Stimulated activated CD4-positive, alpha-beta T cell treated with anti-CD3 and anti-CD28 coated beads, Interleukin-2, amount 100 ng/mL, for 48 hours (primary cell): ENCODE measurements at regions not wholly inside any gene's neighbourhood (a gene's known extent, or its start where the extent isn't known, plus 50 kb on each side); places are given as distances from the start of the nearest gene placed in this dataset.
"Not testable (repeated sequence)": the region's sequence is repeated elsewhere in the genome, so short reads cannot be mapped to it uniquely, and the experiment has no call there.

Experiments used
- DNase-seq, 2 donors: peaks; one replicate each; pipeline ENCODE4 v3.0.0-alpha.2; 2020

DNA sequence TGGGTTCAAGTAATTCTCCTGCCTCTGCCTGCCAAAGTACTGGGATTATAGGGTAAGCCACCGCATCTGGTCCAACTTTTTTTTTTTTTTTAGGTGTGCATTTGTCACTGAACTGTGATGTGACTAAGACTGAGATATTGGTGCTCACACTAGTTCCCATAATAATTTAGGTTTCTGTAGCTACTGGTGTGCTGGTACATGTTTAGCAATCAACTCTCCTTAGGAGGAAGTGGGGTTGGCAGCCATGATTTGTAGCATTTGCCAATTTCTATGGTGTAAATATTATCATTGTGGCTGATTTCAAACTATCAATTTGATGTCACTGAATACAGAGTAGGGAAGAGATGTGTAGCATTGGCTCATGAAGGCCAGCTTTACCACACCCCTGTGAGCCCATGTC lies 372.7 kb downstream of the EDEM1 start:
- no peak for DNase-seq

DNA sequence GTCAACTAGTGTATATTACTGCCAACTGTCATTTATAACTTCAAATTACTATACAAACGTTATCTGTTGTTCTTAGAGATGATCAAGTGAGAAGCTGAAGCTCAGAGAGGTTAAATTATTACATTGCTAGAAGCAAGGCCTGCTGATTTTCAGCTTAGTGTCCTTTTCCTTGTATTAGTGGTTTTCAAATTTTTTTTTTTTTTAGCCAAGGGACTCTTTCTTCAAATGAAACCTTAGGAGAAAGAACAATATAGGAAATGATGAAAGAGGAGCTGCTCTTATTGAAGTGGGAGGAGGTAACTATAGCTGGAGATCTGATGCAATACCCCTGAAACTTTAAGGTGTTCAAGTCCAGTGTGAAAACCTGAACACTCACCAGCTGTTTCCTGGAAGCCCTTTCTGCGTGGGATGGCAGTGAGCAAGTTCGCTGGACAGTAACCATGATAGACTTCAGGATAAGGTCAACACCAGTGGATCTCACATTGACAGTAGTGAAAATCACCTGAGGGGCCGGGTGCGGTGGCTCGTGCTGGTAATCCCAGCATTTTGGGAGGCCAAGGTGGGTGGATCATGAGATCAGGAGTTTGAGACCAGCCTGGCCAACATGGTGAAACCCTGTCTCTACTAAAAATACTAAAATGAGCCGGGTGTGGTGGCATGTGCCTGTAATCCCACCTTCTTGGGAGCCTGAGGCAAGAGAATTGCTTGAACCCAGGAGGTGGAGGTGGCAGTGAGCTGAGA lies 376.2 kb downstream of the EDEM1 start:
- DNase-seq = no peak

DNA sequence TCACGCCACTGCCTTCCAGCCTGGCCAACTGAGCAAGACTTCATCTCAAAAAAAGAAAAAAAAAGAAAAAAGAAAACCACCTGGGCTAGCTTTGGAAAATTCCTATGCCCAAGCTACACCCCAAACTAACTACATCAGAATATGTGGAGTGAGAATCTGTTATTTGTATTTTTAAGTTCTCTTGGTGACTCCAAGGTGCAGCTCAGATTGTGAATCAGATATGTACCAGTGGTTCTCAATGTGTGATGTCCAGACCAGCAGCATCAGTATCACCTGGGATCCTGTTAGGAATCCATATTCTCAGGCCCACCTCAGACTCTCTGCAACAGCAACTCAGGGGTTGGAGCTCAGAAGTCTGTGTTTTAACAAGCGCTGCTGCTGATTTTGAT lies 376.8 kb downstream of the EDEM1 start:
- DNase-seq = no peak

DNA sequence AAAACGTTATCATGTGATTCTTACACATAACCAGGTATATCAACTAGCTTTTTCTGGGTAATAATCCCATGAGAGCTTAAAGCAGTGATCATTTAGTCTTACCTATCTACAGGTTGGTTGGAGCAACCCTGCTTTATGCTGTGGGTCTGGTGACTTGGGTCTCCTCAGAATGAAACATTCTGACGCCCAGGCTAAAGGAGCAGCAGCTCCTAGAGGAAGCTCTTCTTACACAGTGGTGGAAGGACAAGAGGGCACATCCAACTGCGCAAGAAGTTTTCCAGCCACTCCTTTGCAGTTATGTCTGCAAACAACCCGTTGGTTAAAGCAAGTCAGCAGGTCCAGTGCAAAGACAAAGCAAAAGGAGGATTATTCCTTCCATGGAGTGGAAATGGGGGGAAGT lies 377.5 kb downstream of the EDEM1 start:
- no peak for DNase-seq

DNA sequence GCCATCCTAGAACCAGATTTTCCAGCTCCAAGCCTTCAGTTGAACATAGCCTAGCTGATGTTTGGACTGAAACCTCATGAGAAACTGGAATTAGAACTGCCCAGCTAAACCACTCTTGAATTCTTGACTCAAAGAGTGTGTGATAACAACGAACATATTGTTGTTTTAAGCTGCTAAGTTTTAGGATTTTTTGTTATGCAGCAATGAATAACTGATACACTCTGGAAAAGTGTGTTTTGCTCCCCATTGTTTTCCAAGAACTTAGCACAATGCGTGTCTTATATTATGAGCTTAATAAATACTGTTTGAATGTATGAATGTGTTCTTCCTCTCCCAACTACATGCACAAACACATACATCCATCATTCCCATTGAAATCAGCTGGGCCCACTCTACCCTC lies 379.6 kb downstream of the EDEM1 start:
- no peak for DNase-seq

DNA sequence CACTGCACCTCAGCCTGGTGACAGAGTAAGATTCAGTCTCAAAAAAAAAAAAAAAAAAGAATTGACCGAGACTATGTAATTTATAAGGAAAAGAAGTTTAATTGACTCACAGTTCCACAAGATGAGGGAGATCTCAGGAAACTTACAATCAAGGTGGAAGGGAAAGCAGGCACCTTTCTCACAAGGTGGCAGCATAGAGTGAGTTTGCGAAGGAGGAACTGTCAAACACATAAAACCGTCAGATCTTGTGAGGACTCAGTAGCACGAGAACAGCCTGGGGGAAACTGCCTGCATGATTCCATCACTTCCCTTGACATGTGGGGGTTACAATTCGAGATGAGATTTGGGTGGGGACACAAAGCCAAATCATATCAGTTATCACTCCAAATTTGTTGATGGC lies 380.9 kb downstream of the EDEM1 start:
- DNase-seq = no peak

DNA sequence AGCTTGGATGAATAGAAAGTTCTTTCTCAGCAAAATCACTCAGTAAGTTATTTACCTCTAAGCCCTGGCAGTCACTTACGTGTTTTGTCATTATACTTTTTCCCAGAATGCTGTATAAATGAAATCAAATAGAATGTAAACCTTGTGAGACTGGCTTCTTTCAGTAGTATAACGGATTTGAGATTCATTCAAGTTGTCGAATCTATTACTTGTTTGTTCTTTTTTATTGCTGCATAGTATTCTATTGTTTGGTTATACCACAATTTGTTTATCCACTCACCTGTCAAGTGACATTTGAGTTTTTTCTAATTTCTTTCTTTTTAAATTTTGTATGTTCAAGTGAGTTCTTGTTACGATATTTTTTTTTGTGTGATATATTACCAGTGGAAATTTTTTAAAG lies 381.6 kb downstream of the EDEM1 start:
- DNase-seq = no peak

DNA sequence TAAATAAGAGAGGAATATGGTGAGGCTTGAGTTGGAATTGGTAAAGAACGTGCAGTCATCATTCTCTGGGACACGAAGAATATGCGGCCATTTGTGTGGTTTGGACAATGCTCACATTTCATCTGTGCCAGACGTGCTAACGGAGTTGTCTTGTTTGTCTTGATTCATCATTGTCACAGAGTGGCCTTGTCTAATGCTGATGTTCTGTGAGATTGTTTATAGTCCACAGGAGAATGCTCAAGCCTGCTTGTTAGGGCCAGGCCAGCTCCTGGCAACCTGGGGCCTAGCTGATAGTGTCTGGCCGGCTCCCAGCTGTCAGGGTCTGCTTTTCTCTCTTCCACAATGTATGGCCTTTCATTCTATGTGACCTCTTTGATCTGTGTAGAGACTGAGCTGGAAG lies 384.7 kb downstream of the EDEM1 start:
- no peak for DNase-seq

DNA sequence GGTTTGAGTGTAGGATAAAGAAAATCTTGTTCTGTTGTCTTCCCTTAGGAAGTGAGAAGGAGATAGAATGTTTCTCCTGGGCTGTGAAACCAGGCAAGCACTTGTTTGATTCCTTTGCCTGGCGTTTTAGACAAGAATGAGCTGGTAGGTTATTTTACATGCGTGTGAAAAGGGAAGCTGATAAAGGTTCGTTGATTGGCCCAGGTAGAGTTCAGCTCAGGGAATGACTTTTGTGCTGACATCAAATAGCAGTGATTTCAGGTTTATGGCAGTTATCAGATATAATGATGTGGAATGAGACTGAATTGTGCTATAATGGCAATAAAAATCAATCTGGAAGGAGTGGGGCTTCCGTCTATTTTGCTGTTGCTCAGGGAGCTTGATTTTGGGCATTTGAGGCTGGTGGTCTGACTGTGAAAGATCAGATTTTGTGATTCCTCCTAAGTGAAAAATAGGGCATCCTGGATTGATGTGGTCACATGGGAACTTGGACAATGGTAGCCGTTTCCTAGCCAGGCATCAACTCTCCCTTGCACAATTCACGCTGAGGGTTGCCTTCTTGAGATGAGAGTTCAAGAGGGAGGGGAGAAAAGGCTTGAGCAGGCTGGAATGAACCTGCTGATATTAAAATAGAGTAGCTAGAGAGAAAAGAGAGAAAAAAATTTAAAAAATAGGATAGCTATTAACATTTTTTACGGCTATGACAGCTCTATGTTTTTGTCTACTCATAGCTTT lies 388.9 kb downstream of the EDEM1 start:
- no peak for DNase-seq

DNA sequence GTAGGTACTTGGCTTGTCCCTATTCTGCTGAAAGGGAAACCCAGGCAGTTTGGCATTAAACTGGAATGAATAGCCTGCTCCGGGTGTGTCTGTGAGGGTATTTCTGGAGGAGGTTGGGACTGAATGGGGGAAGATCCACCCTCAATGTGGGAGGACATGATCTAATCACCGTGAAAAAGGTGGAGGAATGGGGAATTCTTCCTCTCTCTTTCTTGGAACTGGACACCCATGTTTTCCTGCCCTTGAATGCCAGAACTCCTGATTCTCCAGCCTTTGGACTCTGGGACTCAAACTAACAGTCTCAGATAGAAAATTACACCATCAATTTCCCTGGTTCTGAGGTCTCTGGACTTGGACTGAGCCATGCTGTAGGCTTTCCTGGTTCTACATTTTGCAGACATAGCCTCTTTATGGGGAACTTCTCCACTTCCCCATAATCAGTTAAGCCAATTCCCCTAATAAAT lies 391.7 kb downstream of the EDEM1 start:
- no peak for DNase-seq

DNA sequence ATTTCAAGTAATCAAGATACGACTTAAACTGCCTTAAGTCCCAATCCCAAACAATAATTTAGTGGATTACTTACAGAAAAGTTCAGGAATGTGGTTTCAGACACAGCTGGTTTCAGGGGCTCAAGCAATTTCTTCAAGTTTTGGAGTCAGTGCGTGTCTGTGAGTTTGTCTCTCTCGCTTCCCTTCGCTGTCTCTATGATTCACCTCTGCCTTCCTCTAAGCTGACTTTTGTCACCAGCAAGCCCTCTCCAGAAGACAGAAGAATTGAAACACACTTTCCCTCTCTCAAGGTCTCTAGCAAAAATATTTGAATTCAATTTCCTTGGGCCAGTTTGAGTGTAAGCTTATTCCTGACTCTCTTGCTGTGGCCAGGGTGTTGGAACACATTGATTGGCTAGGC lies 392.4 kb downstream of the EDEM1 start:
- DNase-seq = no peak

DNA sequence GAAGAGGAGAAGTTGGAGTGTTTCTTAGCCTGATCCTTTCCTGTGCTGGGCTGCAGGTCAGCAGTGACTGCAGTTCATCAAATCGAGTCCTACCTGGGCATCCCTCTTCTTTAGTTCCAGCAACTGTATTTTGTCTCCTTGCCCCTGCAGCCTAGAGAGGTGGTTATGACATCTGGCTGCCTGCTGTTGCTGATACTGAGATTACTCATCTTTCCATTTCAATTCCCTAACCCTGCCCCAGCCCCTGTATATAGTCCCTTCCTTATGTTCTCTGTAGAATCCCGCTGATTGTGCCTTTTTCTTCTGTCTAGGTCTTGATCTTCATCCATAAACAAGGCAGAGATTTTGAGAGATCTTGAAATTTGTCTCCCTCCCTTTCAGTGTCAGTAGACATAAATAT lies 393.3 kb downstream of the EDEM1 start:
- DNase-seq = no peak

DNA sequence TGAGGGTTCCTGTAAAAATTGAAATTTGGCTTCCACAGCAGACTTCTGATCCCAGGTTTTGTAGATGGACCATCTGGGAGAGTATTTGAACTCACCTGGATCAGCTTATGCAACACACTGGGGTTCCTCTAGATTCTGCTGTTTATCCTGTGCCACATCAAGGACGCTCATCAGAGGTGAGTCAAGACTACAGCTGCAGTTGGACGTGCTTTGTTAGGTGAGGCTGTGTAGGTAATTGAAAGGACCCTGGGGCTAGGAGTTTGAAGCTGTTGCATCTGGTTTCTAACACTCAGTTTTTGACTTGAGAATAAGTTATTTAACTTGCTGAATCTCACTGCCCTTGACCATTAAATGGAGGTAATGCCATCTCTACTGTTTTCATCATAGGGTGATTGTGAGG lies 394.2 kb downstream of the EDEM1 start:
- DNase-seq = no peak

DNA sequence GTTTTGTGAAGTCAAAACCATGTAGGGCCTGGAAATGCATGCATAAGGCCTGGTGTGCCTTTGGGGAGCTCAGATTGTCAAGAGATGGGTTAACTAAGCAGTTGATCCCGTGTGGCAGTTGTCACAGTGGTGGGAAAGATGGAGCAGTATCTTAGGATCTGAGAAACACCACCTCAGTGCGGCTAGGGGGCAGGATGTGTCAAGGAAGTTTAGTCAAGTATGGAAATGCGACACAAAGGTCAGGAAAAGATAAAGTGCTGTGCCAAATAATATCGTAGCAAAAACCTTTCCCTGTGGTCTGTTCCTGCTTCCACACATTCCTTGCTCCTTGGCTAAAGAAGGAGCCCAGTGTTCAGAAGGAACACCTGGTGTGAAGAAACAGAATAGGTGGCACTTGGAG lies 396.4 kb downstream of the EDEM1 start:
- DNase-seq = no peak

DNA sequence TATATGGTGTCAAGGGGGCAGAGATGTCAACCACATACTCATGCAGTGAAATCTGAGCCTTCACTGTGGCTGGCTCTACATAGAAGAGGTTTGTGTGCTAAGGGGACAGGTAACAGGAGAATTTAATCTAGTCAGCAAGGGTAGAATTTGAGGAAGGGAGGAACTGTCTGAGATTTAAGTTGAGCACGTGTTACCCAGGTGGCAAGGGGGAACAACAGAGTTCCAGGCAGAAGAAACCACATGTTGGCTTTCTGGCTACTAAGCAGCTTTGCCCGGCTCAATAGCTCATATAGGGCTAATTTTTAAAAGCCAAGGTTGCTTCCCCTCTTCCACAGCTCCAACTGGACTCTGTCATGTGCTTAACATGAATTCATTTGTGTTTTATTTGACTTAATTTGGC lies 397.6 kb downstream of the EDEM1 start:
- no peak for DNase-seq

DNA sequence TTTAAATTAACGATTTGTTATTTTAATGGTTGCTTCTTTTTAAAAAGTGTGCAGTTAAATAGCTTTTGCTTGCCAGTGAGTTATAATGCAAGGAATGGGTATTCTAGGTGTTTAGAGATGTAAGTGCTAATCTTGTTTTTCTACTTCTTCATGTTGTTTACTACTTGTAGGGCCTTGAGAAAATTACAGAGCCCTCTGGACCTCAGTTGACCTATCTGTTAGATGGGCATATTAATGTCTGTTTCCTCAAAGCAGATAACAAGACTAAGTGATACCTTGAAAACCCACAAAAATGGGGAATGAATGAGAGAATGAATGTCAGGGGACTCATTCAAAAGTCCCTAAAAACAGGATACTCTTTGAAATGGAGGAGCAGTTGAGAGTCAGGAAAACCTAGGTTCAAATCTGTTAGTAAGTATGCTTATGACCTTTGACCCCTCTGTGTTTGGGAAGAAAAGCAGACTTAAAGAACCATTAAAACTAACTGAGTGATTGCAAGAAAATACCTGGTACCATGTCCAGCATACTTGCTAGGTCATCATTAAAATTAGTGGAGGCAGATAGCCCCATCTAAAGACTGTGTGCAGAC lies 419.5 kb downstream of the EDEM1 start:
- no peak for DNase-seq

DNA sequence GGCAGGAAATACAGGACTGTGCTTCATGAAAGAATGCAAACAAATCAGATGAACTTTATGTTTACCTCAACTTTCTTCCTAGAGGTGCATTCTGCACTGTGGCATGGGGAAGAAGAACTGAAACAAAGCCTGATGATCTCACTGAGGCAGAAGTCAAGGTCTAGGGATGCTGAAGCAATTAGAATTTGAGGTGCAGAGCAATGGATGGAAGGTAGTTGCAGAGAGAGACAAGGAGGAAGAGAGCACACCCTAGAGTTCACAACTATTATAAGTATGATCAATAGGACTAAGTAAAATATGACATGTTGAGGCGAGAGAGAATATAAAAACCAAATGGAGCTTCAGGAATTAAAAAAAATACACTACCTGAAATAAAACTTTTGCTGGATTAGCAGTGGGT lies 420.1 kb downstream of the EDEM1 start:
- no peak for DNase-seq

DNA sequence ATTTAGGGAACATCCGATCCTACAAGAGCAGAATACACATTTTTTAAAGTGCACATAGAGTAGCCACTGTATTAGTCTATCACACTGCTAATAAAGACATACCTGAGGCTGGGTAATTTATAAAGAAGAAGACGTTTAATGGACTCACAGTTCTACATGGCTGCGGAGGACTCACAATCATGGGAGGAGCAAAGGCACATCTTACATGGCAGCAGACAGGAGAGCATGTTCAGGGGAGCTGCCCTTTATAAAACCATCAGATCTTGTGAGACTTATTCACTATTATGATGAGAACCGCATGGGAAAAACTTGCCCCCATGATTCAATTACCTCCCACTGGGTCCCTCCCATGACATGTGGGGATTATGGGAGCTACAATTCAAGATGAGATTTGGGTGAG lies 421.5 kb downstream of the EDEM1 start:
- not testable (repeated sequence) for DNase-seq

DNA sequence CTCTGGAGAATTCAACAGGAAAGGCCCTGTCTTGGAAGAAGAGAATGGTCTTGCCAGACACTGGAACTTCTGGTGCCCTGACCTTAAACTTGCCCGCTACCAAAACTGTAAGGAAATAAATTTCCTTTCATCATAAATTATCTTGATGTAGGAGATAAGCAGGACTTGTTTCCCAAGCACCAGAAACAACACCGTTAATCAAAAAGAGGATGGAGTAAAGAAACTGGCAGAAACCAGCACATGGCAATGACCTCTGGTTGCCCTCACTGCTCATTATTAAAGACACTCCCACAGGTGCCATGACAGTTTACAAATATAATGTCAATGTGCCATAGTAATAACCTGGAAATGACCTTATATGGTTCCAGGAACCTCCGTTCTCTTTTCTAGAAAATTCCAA lies 426.1 kb downstream of the EDEM1 start:
- no peak for DNase-seq

DNA sequence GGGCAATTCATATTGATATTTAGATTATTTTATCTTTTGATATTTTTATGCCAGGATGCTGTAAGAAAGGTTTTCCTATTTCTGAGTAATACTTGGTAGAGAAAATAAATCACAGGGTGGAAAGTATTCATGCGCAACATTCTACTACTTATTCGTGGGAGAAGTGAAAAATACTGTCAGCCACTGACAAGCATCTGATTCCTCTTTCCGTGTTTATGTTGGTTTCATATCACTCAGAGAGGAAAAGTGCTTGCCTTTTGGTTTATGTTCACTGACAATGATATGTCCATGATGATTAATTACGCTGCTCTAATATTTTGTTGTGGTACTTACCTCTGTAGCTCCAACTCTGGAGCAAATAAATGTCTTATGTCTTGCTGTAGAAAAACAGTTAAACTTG lies 429.4 kb downstream of the EDEM1 start:
- DNase-seq = no peak

DNA sequence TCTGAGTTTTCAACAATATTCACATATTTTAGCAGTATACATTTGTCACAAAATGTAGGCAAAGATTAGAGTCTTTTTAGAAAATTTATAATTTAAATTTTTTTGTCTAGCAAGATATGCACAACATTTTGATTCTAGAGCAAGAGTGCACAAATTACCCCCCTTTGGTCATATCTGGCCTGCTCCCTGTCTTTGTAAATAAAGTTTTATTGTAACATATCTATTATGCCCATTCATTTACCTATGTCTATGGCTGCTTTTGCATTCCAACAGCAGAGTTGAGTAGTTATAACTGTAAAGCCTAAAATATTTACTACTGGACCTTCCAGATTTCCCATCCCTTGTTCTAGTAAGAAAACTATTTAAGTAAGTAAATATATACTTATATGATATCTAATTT lies 430.7 kb downstream of the EDEM1 start:
- no peak for DNase-seq

DNA sequence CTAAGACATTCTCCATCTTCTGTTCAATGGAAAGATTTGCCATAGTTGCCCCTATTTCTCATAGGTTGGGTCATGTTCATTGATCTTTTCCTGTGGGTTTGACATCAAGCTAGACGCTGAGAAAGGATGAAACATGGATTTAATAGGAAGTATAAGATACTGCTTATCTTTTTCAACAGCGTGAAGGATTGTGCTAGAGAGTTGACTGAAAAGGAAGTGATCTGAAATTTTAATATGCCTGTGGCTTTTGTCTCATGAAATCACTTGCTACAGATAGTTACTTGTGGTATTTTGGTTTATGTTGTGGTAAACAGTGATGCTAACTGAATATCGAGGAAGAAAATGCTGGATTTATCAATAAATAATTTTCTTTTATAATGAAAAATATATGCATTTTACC lies 442.9 kb downstream of the EDEM1 start:
- no peak for DNase-seq

DNA sequence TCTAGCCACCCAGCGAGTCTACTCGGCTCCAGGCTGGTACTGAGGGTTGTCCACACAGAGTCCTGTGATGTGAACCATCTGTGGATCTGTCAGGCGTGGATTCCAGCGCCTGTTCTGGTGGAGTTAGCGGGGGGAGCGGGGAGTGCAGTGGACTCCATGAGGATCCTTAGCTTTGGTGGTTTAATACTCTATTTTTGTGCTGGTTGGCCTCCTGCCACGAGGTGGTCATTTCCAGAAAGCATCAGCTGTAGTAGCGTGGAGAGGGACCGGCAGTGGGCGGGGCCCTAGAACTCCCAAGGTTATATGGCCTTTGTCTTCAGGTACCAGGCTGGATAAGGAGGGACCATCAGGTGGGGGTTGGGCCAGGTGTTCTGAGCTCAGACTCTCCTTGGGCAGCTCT lies 446.5 kb downstream of the EDEM1 start:
- DNase-seq = no peak

DNA sequence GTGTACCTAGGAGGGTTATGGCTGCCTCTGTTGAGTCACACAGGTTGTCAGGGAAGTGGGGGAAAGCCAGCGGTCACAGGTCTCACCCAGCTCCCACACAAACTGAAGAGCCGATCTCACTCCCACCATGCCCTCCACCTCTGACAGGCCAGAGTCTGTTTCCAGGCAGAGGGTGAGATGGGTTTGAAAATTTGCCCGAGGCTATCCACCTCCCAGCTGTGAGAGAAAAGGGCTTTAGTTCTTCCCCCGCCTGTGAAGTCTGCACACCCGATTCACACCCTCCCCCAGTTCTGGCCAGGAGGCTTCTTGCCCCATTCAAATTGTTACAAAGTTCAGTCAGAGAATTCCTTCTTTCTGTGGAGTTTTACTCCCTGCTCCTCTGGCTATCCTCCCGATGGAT lies 446.9 kb downstream of the EDEM1 start:
- DNase-seq = no peak
